Stimulated activated CD4-positive, alpha-beta T cell treated with anti-CD3 and anti-CD28 coated beads, Interleukin-4, amount 100 ng/mL, for 4 hours (primary cell): ENCODE measurements at regions not wholly inside any gene's neighbourhood (a gene's known extent, or its start where the extent isn't known, plus 50 kb on each side); places are given as distances from the start of the nearest gene placed in this dataset.
"Not testable (repeated sequence)": the region's sequence is repeated elsewhere in the genome, so short reads cannot be mapped to it uniquely, and the experiment has no call there.

Experiments used
- DNase-seq, 2 experiments: peaks; one replicate each; pipeline ENCODE4 v3.0.0-alpha.2; 2020

- no peak for DNase-seq
Measured at GRCh38 chr9:86515221-86515620, 161.0 kb upstream of the TUT7 start.

- DNase-seq, result no peak
Measured at GRCh38 chr9:86513429-86513828, 159.2 kb upstream of the TUT7 start.

DNA sequence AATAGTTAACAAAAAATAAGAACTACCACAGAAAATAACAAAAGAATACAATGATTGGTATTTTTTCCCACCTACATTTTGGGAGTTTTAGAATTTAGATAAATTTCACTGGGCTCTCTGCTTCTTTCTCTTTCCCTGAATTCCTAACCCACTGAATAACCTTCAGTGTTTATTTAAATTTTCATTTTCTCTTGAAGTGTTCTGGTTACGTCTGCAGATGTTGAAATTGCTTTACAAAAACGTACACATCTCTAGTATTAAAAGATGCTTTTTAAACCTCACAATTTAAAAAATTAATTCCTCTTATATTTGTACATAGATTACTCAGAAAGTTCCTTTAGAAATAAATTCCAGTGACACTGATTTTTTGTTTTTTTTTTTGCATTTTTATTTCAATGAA, 158.7 kb upstream of the TUT7 start:
- no peak for DNase-seq

- DNase-seq, result no peak
Measured at GRCh38 chr9:86511614-86512360, 157.6 kb upstream of the TUT7 start.

DNA sequence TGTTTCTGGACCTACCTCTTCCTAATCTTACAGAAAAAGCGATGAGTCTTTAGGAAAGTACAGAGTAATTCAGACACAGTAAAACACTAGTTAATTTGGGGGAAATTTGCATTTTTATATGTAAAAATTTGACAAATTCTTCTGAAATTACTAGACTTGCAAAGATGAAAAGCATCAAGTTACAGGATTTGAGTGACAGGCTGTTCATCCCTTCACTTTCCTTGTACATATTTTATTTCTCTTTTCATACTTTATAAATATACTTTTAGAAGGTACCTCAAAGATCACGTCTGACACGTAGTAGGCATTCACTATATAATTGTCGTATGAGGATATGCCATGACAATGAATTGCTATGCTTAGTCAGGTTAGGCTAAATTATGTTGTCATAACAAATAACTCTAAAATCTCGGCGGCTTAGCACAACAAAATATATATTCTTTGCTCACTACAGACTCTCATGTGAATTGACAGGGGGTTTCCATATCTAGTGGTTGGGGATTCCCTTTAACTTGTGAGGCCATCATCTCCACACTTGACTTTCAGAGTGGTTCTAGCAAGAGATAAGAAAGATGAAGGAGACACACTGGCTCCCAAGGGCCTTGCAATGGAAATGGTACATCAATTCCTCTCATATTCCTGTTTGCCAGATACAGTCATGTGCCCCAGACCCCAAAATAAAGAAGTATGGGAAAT, 154.1 kb upstream of the TUT7 start:
- DNase-seq, result no peak

DNA sequence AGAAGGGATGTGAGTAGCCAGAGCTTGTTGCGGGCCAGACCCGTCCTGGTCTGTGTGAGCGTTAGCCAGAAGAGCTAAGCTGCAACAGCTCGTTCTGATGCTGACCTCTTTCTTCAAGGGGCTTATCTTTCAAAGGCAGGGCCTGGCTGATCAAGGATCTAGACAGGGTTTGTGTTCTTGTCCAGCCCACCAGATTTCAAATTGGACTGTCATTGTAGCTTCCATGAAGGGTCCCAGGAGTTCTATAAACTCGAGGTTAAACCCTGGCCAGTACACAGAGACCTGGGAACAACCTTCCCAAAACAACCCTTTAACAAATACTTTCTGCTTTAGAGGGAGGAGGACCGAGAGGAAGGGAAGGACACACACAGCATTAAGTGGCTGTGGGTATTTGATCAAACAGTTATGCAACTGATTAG, 153.0 kb upstream of the TUT7 start:
- no peak for DNase-seq

GRCh38 chr9:86503942-86504341, 149.7 kb upstream of the TUT7 start:
- no peak for DNase-seq

GRCh38 chr9:86503314-86503713, 149.1 kb upstream of the TUT7 start:
- DNase-seq, result no peak

GRCh38 chr9:86500667-86501435, 146.6 kb upstream of the TUT7 start:
- no peak for DNase-seq

DNA sequence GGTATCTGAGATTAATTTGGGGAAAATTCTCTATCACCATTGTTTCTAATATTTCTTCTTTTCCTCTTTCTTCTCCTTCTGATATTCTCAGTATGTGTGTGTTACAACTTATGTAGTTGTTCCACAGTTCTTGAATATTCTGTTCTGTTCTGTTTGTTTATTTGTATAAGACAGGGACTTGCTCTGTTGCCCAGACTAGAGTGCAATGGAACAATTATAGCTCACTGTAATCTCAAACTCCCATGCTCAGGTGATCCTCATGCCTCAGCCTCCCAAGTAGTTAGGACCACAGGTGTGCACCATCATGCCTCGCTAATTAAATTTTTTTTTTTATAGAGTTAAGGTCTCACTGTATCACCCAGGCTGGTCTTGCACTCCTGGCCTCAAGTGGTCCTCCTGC, 145.8 kb upstream of the TUT7 start:
- no peak for DNase-seq

DNA sequence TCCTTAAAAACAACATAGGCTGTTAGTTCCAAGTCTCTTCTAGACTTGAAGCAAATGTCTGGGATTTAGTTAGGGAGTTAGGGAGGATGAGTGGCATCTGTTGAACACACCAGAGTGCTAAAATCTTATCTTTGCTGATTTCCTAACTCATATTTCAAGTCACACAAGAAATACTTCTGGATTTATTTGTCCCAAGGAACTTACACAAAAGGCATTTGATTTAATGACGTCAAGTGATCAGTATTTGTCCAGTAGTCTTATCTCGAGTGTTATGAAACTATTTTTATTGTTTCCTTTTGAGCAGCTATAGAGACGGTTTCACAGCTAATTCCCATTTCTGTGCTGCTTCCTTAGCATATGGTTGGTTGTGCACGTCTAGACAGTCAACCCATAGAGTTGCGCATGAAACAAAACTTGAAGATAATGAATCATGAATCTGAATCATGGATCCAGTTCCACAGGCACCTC, 140.5 kb upstream of the TUT7 start:
- no peak for DNase-seq

DNA sequence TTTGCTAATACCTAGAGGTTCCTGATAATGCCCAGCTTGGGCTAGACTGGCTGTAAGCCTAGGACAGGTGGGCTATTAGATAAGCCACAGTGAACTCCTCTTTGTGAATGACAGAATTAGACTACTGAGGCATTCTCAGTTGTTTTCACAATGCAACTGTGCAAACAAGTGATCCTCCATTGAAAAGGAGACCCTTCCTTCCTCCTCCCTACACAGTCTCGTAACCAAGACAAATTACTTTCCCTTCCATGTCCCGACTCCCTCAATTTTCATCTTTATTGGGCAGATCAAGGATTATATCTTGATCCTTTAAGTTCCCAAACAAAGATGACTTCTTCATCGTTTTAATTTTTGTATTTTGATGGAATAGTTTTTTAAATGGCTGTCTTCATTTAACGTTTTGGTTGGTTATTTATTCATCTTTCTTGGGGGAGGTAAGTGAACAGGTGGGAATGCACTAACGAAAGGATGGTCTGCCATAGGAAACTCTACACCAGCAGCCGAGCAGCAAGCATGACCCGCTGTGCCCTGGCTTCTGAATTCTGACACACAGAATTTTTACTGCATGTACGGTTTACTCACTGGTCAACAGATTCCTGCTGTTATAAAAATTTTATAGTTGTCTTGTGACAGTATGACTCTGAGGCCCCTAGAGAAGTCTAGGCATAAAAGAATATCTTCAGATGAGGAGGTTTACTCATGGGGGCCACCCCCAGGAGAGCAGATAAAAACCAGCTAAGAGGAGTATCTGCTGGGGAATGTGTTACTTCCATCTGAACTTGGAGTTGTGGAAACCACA, 137.5 kb upstream of the TUT7 start:
- no peak for DNase-seq

GRCh38 chr9:86488794-86489193, 134.6 kb upstream of the TUT7 start:
- DNase-seq, result no peak

DNA sequence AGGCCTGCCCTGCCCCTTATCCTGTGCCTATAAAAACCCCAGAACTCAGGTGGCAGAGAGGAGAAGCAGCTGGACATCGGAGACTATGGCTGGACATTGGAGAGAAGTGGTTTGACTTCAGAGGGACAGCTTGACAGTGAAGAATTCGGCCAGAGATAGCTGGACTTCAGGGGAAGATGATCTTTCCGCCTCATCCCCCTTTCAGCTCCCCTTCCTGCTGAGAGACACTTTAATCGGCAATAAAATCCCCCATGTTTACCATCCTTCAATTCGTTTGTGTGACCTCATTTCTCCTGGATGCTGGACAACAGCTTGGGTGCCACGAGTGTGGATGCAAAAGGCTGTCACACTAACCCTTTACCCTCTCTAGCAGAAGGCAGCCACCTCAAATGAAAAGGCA, 134.1 kb upstream of the TUT7 start:
- no peak for DNase-seq

- DNase-seq, result no peak
Measured at GRCh38 chr9:86487838-86488233, 133.6 kb upstream of the TUT7 start.

DNA sequence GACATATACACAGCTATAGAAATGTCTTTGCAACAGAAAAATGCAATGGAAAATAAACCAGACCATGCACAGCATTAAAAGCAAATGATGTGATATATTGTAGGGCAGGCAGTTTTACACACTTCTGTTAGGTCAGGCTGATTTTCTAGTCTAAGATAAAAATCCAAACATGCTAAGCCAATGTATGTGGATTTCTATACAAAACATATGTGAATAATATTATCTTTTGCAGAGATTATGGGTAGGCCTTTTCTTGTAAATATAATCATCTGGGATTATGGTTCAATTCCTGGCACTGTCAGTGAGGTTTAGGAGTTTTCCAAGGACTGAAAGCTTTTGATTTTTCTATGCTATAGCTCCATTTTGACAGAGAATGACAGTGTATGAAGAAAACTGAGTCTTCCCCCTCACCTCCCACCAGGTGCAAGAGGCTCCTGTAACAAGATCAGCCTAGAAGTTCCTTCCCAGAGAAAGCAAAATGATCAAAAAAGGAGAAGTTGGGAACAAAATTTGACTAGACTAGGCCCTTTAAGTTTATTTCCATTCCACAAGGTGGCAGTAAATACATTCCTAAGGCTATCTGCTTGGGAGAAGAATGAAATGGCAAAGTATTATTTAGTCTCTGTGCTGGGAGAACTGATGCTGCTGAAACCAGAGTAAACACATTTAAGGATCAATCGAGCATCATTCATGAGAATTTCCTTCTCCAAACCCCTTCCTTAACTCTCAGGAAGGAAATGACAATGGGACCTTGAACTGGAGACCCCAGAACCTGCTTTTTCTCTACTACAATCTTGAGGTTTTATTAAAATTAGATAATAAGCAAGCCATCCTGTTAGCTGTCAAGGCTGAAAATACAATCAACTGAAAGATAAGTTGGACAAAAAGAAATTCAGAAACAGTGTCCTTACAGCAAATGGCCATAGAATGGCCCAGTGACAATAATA, 133.0 kb upstream of the TUT7 start:
- no peak for DNase-seq

DNA sequence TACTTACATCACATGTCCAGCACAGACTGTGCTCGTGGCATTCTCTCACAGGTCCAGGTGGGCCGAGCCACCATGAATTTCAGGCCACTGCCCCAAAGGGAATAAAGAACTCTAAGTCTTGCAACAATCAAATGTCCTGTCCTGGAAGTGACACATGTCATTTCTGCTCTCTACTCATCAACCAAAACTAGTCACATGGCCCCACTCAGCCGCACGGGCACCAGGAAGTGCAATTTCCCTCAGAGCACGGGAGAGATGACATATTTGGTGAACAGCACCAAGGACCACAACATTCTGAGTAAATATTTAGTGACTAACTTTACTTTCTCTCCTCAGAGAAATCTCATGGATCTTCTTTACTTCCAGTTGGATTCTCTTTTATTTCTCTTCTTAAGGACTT, 131.1 kb upstream of the TUT7 start:
- DNase-seq, result no peak

- no peak for DNase-seq
Measured at GRCh38 chr9:86483496-86483895, 129.3 kb upstream of the TUT7 start.

DNA sequence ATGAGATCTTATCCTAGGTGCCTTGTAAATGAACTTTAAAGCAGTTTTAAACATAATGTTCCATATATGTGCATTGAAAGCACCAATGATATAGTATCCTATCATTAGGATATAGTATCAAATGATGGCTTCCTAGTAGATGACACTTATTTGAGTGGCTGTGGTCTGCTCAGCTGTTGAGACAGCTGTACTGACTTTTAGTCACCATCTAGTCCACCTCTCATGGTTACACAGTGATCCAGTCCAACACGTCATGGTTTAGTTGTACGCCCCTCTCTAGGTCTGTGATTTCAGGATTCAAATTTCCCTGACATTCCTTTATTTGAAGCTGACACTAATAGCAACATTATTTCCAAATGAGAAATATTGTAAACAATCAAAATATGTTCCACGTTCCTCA, 127.3 kb upstream of the TUT7 start:
- no peak for DNase-seq

DNA sequence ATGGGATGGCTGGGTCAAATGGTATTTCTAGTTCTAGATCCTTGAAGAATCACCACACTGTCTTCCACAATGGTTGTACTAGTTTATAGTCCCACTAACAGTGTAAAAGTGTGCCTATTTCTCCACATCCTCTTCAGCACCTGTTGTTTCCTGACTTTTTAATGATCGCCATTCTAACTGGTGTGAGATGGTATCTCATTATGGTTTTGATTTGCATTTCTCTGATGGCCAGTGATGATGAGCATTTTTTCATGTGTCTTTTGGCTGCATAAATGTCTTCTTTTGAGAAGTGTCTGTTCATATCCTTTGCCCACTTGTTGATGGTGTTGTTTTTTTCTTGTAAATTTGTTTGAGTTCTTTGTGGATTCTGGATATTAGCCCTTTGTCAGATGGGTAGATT, 121.0 kb upstream of the TUT7 start:
- not testable (repeated sequence) for DNase-seq

DNA sequence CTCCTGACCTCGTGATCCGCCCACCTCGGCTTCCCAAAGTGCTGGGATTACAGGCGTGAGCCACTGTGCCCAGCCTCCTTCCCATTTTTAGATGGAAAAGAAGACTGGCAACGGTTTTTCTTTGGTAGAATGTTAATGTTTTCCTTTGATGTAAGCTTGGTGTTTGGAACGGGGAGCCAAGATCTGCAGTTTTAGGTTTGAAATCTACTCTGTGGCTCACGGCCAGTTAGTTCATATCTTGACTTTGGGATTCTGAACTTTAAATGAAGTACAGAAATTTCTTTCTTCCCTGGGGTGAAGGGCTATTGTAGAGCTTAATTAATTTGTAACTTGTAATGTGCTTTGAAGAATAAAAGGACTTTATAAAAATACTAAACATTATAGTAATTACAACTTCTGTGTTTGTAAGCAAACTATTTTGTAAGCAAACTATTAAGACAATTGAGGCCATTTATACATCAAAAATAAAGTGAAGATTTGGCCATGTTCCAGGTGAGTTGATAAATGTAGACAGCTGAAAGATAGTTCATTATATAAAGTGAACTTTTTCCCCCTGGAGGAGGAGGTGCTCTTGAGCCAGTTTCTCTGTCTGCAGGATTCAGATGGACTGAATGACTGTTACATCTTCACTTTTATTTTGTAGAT, 117.1 kb upstream of the TUT7 start:
- DNase-seq, result no peak
